Heart right ventricle (tissue), 16 donors: ENCODE measurements at regions not wholly inside any gene's neighbourhood (a gene's known extent, or its start where the extent isn't known, plus 50 kb on each side); places are given as distances from the start of the nearest gene placed in this dataset.
"Not testable (repeated sequence)": the region's sequence is repeated elsewhere in the genome, so short reads cannot be mapped to it uniquely, and the experiment has no call there.

Experiments
- ATAC-seq, 8 donors: fragments of 200-7000 bp; cut with Tn5 transposase; one replicate each; pipeline ENCODE4 v1.9.1; 2020; ENCODE audit warnings: mild to moderate bottlenecking in 8 of 8, moderate library complexity in 8 of 8, moderate number of reproducible peaks in 1 of 8
- DNase-seq, 2 donors: peaks; one replicate each; pipeline ENCODE4 v3.0.0-alpha.2; 2020
- H3K27ac ChIP-seq, 10 donors: fragments of 200-600 bp; sonication (generic) in 2 of 10; one replicate each; pipeline versions ENCODE4 v1.5.0 to v1.8.0; 2020 to 2022; ENCODE audit warnings: mild to moderate bottlenecking in 3 of 10
- H3K27me3 ChIP-seq, 7 donors: fragments of 200-600 bp; one replicate each; pipeline ENCODE4 v1.8.0; 2021 to 2022; ENCODE audit warnings: mild to moderate bottlenecking in 2 of 7
- H3K36me3 ChIP-seq, 9 donors: fragments of 200-600 bp; sonication (generic) in 1 of 9; one replicate each; pipeline versions ENCODE4 v1.5.0 to v1.8.0; 2020 to 2022; ENCODE audit warnings: mild to moderate bottlenecking in 2 of 9
- H3K4me1 ChIP-seq, 9 donors: fragments of 200-600 bp; sonication (generic) in 1 of 9; one replicate each; pipeline versions ENCODE4 v1.5.0 to v1.8.0; 2020 to 2022; ENCODE audit warnings: mild to moderate bottlenecking in 4 of 9
- H3K4me3 ChIP-seq, 10 donors: fragments of 200-600 bp; sonication (generic) in 2 of 10; one replicate each; pipeline versions ENCODE4 v1.5.0 to v1.8.0; 2020 to 2022; ENCODE audit warnings: mild to moderate bottlenecking in 7 of 10, moderate library complexity in 2 of 10
- H3K9me3 ChIP-seq, 11 donors: fragments of 200-600 bp in 10 of 11; sonication (generic) in 2 of 11; one replicate each; pipeline versions ENCODE4 v1.5.0 to v1.8.0; 2013 to 2022; ENCODE audit warnings: mild to moderate bottlenecking in 2 of 11, control low read depth in 1 of 11, moderate library complexity in 1 of 11
- CTCF ChIP-seq, 9 donors: fragments of 200-600 bp; sonication (generic) in 2 of 9; IDR thresholded peaks; one replicate each; pipeline versions ENCODE4 v1.5.0 to v1.8.0; 2021 to 2022; ENCODE audit warnings: antibody characterized with exemption in 9 of 9, mild to moderate bottlenecking in 5 of 9, moderate library complexity in 1 of 9
- WGBS, 2 donors: extraction: QIAGEN DNeasy Blood & Tissue Kit; methylation state at CpG; one replicate each; pipeline ENCODE4 v1.1.7; 2013; ENCODE audit warnings: inconsistent platforms in 1 of 2; 5-methylcytosine and 5-hydroxymethylcytosine counted together
- intact Hi-C, 10 donors: fragments of 100-400 bp; cut with DNase I; formaldehyde crosslinking; loops; one replicate each; pipeline versions ENCODE4 v1.11.1 to v1.14.2; 2022
- donor health status: Arrhythmogenic right ventricular cardiomyopathy.
- donor health status: ischemic (EF 13 %, LVEDD 7.1; RV severe dilation, severe dysfunction).
- donor health status: healthy with polysubstance abuse.
- donor health status: DM: no; HTN: yes; CAD: no.
- donor health status: DM: no; HTN: no; CAD: no.
- donor health status: ischemic (EF 25% LVEDD 6.9; RV normal size, moderate dysfunction).
- donor health status: ischemic (EF 25% LVEDD 5.7; RV mildly dilated, moderate dysfunction).
- donor health status: healthy.
- donor health status: DM: yes; HTN: yes; CAD: no.
- donor health status: Ischemic cardiomyopathy.
- donor health status: ischemic (EF 35%, LVEDD 5.7; RV mildly dilated, moderate dysfunction).
- donor health status: nonischemic (EF 11% LVEDD 7.7; RV severe dilation, severe dysfunction).
- donor health status: DM: yes; HTN: yes; CAD: no.
- donor health status: PGD.
- donor health status: ischemic (EF 29% LVEDD 5.4; RV normal size, mild dysfunction).
- donor health status: nonischemic (EF 23%, LVEDD 6.1; RV moderate dilation, normal function).

DNA sequence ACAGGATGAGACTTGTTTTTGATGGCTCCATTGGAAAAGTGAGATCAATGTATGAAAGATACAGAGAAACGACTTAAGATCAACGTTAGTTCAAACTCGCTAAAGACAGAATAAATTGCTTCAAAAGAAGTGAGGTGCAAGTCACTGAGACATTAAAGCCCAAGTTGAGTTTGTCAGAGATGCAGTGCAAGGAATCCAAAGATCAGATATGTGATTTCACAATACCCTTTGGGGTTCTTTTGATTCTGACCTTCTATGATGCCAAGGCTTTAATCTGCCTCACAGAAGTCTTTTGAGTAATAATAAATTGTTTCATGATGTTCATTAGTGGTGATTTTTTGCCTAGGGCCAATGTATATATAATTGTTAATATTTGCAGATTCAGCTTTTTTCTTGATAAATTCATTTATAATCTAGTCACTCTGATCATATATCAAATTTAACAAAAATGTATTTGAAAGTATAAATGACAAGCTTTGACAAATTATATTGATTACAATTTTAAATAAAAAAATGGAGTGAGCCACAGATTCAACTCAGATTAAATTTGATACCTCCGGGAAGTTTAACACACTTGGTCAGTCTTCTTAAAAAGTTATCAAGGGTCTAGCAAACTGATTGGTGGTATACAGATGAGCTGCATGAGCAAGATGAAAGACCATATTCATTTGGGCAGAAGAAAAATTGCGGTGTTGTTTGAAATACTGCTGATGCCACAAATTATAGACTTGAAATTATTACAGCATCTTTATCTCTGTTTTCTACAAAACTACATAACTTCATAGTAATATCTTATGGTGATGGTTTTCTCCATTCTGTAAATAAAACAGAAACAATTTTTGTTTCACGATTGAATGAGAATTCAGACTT lies 144.8 kb upstream of the FAR2 start:
- TF ChIP-seq CTCF (IDR thresholded peaks at IDR 0.05), result no peak
- no peaks in the 10 kb centered on the region for H3K4me1 ChIP-seq
- H3K4me3 ChIP-seq, result no peak overlapping the region
- ATAC-seq (no peak), DNase-seq (no peak)
- peaks cover 0 to 3% (median 0%) of the 10 kb centered on the region in 11 donors for H3K9me3 ChIP-seq
- H3K27ac ChIP-seq, result no peak overlapping the region
- WGBS, 2 donors, result 76 to 85% methylated on average over 6 of the region's 6 CpGs
- H3K27me3 ChIP-seq, result no peaks in the 10 kb centered on the region
- intact Hi-C loops, result loop anchor here in 1 of 10 donors (10.0 kb wide), 1 partner anchor 1030 kb away; the partner anchor contains the start of gene PTHLH
- no peaks in the 10 kb centered on the region for H3K36me3 ChIP-seq

DNA sequence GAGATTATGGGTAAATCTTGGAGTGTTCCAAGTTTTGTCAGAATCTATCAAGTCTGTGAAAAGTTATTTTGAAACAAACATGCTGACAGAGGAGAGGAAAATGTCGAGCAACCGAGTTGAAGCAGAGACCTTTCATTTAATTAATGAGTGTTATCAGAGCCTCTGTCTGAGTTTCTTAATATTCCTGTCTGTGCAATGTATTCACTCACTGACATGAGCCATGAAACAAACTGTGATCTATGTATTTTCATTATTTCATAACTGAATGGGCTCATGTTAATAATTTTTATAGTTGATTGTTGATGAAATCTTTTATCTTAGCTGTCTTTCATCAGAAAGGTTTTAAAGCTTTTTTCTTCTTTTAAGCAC lies 144.2 kb upstream of the FAR2 start:
- no peaks in the 10 kb centered on the region for H3K27me3 ChIP-seq
- ATAC-seq, result no peak

GRCh38 chr12:29008786-29009185 lies 140.3 kb upstream of the FAR2 start:
- H3K27me3 ChIP-seq, result no peaks in the 10 kb centered on the region
- no peak for TF ChIP-seq CTCF (IDR thresholded peaks at IDR 0.05)
- 96 to 100% methylated on average over 1 of the region's 1 CpG for WGBS, 2 donors
- no peaks in the 10 kb centered on the region for H3K36me3 ChIP-seq
- ATAC-seq (no peak), DNase-seq (no peak)
- H3K27ac ChIP-seq, result no peak overlapping the region
- no peaks in the 10 kb centered on the region for H3K4me1 ChIP-seq
- H3K9me3 ChIP-seq, result peaks cover 0 to 3% (median 0%) of the 10 kb centered on the region in 11 donors
- intact Hi-C loops, result loop anchor here in 1 of 10 donors (10.0 kb wide), 1 partner anchor 1034 kb away; the partner anchor contains the start of gene PTHLH
- H3K4me3 ChIP-seq, result no peak overlapping the region

More for the DNA sequence above, 144.2 kb upstream of the FAR2 start:
- intact Hi-C loops, result loop anchor here in 1 of 10 donors (10.0 kb wide), 1 partner anchor 1030 kb away; the partner anchor contains the start of gene PTHLH
- Histone ChIP-seq H3K9me3 (peaks cover 0 to 3% (median 0%) of the 10 kb centered on the region in 11 donors), H3K36me3 (no peaks in the 10 kb centered on the region), H3K4me3 (no peak overlapping the region), H3K27ac (no peak overlapping the region), H3K4me1 (no peaks in the 10 kb centered on the region)
- TF ChIP-seq CTCF (IDR thresholded peaks at IDR 0.05), result no peak
- DNase-seq, result no peak
- 54 to 56% methylated on average over 2 of the region's 2 CpGs for WGBS, 2 donors

- Histone ChIP-seq H3K27me3 (no peaks in the 10 kb centered on the region), H3K4me1 (no peaks in the 10 kb centered on the region), H3K4me3 (no peak overlapping the region), H3K36me3 (no peaks in the 10 kb centered on the region), H3K9me3 (no peaks in the 10 kb centered on the region), H3K27ac (no peak overlapping the region)
- 69 to 78% methylated on average over 4 of the region's 4 CpGs for WGBS, 2 donors
- DNase-seq, result no peak
- intact Hi-C loops, result no loop called here
- no peak for TF ChIP-seq CTCF (IDR thresholded peaks at IDR 0.05)
- no peak for ATAC-seq
Observed at GRCh38 chr12:29012673-29013072, 136.4 kb upstream of the FAR2 start.

- ATAC-seq, H3K4me3 ChIP-seq, H3K36me3 ChIP-seq, H3K9me3 ChIP-seq, H3K27ac ChIP-seq, H3K27me3 ChIP-seq, H3K4me1 ChIP-seq, DNase-seq, intact Hi-C loops: not testable (repeated sequence)
- 89 to 95% methylated on average over 1 of the region's 2 CpGs for WGBS, 2 donors
Observed at GRCh38 chr12:29017532-29017931, 131.5 kb upstream of the FAR2 start.
